HS-5 (cell line): ENCODE measurements at regions not wholly inside any gene's neighbourhood (a gene's known extent, or its start where the extent isn't known, plus 50 kb on each side); places are given as distances from the start of the nearest gene placed in this dataset.

ENCODE experiments used
- DNase-seq: peaks from one replicate; pipeline ENCODE4 v3.0.0-alpha.2; 2012; ENCODE audit warnings: low read depth

- no peak for DNase-seq
These were observed 69.8 kb downstream of the TNFSF18 start for GRCh38 chr1:172980971-172981370.
